Endothelial cell of umbilical vein (primary cell): ENCODE measurements at regions not wholly inside any gene's neighbourhood (a gene's known extent, or its start where the extent isn't known, plus 50 kb on each side); places are given as distances from the start of the nearest gene placed in this dataset.

Experiments used
- BruUV-seq: library from RNA; stranded (reverse); fragments of 400-500 nt; replicated peaks from 2 replicates; lab custom pipeline; 2021; lab: Mats Ljungman, UMichigan
- CTCF ChIA-PET: fragments of 300-600, 350-600 bp; sonication (Branson Sonifier 250); formaldehyde crosslinking; loops from one replicate; lab custom pipeline; 2021; ENCODE audit warnings: antibody characterized with exemption, inconsistent platforms; lab: Charles Lee
- POLR2A ChIA-PET: fragments of 300-600, 350-600 bp; sonication (Branson Sonifier 250); formaldehyde crosslinking; loops from one replicate; lab custom pipeline; 2021; ENCODE audit warnings: antibody characterized with exemption, inconsistent platforms; lab: Charles Lee
- DNase-seq: peaks from one replicate; pipeline ENCODE4 v3.0.0-alpha.2; 2011; ENCODE audit warnings: low read depth, low spot score
- FAIRE-seq: peaks from 2 replicates; lab custom pipeline; 2011; peaks lifted over from hg19 to GRCh38; lab: Jason Lieb, UNC
- H2AFZ ChIP-seq: 2 replicates; pipeline ENCODE4 v1.6.0; 2012; ENCODE audit warnings: low read depth, low read length, control low read depth, inconsistent platforms
- H3K27ac ChIP-seq: 2 replicates; pipeline ENCODE4 v1.5.1; 2011; ENCODE audit warnings: low read depth, mild to moderate bottlenecking, control low read depth, low read length, moderate library complexity; ENCODE audit not compliant: insufficient read depth
- H3K27me3 ChIP-seq, 2 experiments: 2 replicates each; pipeline versions ENCODE4 v1.6.0 to v1.6.1; 2011; ENCODE audit warnings: low read length in 2 of 2, mixed read lengths in 1 of 2; ENCODE audit not compliant: control insufficient read depth in 2 of 2, insufficient read depth in 2 of 2
- H3K36me3 ChIP-seq, 2 experiments: 2 replicates in 1 of 2; 3 replicates in 1 of 2; pipeline ENCODE4 v1.5.1; 2011; ENCODE audit warnings: low read length in 2 of 2, mild to moderate bottlenecking in 1 of 2, moderate library complexity in 1 of 2; ENCODE audit not compliant: control insufficient read depth in 2 of 2, insufficient read depth in 2 of 2; ENCODE audit errors: extremely low read depth in 1 of 2
- H3K4me1 ChIP-seq: 3 replicates; pipeline ENCODE4 v1.5.1; 2011; ENCODE audit warnings: mild to moderate bottlenecking, low read length; ENCODE audit not compliant: control insufficient read depth, insufficient read depth; ENCODE audit errors: extremely low read depth
- H3K4me2 ChIP-seq: 2 replicates; pipeline ENCODE4 v1.6.1; 2011; ENCODE audit warnings: low read length, control low read depth, mixed read lengths; ENCODE audit not compliant: insufficient read depth
- H3K4me3 ChIP-seq, 3 experiments: fragments of 200-600 bp in 1 of 3; sonication (generic), shearing (Covaris generic) in 1 of 3; replicated peaks in 1 of 3; 2 replicates each; pipeline ENCODE4 v1.5.1; 2011 to 2016; ENCODE audit warnings: control low read depth in 3 of 3, low read length in 3 of 3, mild to moderate bottlenecking in 2 of 3, inconsistent platforms in 1 of 3, low read depth in 1 of 3, moderate library complexity in 1 of 3; ENCODE audit not compliant: insufficient read depth in 1 of 3
- H3K79me2 ChIP-seq: 2 replicates; pipeline ENCODE4 v1.6.0; 2012; ENCODE audit warnings: low read length, inconsistent platforms; ENCODE audit not compliant: control insufficient read depth, insufficient read depth
- H3K9ac ChIP-seq: replicated peaks from 2 replicates; pipeline ENCODE3; 2011; ENCODE audit warnings: low read length, control low read depth; ENCODE audit not compliant: insufficient read depth; ENCODE audit errors: extremely low read depth
- H3K9me1 ChIP-seq: replicated peaks from 3 replicates; pipeline ENCODE4 v1.6.0; 2011; ENCODE audit warnings: mild to moderate bottlenecking, low read length; ENCODE audit not compliant: control insufficient read depth, insufficient read depth; ENCODE audit errors: extremely low read depth
- H3K9me3 ChIP-seq: replicated peaks from 2 replicates; pipeline ENCODE4 v1.5.1; 2012; ENCODE audit warnings: low read length, inconsistent platforms; ENCODE audit not compliant: control insufficient read depth, insufficient read depth
- H4K20me1 ChIP-seq: replicated peaks from 2 replicates; pipeline ENCODE3; 2011; ENCODE audit warnings: mild to moderate bottlenecking, low read length; ENCODE audit not compliant: control insufficient read depth, insufficient read depth; ENCODE audit errors: extremely low read depth
- EZH2 ChIP-seq: IDR thresholded peaks from 2 replicates; pipeline ENCODE4 v1.6.1; 2012; ENCODE audit warnings: borderline replicate concordance, low read depth, mild to moderate bottlenecking, moderate library complexity, low read length, inconsistent platforms; ENCODE audit not compliant: severe bottlenecking
- FOS ChIP-seq: IDR thresholded peaks from 2 replicates; pipeline ENCODE4 v1.6.1; 2011; ENCODE audit warnings: mild to moderate bottlenecking, low read length, moderate library complexity, borderline replicate concordance; ENCODE audit not compliant: insufficient read depth
- GATA2 ChIP-seq: IDR thresholded peaks from 2 replicates; pipeline ENCODE4 v1.7.0; 2011; ENCODE audit warnings: low read depth, mild to moderate bottlenecking, moderate library complexity, mixed read lengths, low read length; ENCODE audit not compliant: insufficient read length, insufficient read depth
- JUN ChIP-seq: IDR thresholded peaks from 2 replicates; pipeline ENCODE4 v1.6.1; 2011; ENCODE audit warnings: borderline replicate concordance, low read depth; ENCODE audit not compliant: insufficient read length, insufficient read depth
- MYC ChIP-seq: IDR thresholded peaks from one replicate; pipeline ENCODE4 v1.6.1; 2011; ENCODE audit warnings: mild to moderate bottlenecking, low read depth, low read length
- POLR2A ChIP-seq: IDR thresholded peaks from 2 replicates; pipeline ENCODE4 v1.6.1; 2012; ENCODE audit warnings: low read depth, mild to moderate bottlenecking, control low read depth, low read length
- POLR2AphosphoS5 ChIP-seq: IDR thresholded peaks from 2 replicates; pipeline ENCODE4 v1.6.1; 2012; ENCODE audit warnings: low read depth, mild to moderate bottlenecking, control low read depth, low read length, moderate library complexity; ENCODE audit not compliant: insufficient read depth
- dilution Hi-C: fragments of 300-500 bp; cut with MboI; formaldehyde crosslinking; loops from one replicate; pipeline ENCODE4 v1.15.0; 2019; ENCODE audit warnings: low sequenced_read_pairs; ENCODE audit not compliant: extremely low pct_ligation_motif_present
- intact Hi-C: fragments of 100-400 bp; cut with micrococcal nuclease; formaldehyde crosslinking; loops from one replicate; pipeline ENCODE4 v1.10.0; 2022
- TF ChIP-seq, protein P1 (sequence below), 2 donors: IDR thresholded peaks; 1 replicate in 1 of 2; 2 replicates in 1 of 2; pipeline ENCODE4 v1.5.1; 2011; ENCODE audit warnings: low read length in 2 of 2, mild to moderate bottlenecking in 2 of 2, moderate library complexity in 2 of 2, control low read depth in 1 of 2, inconsistent platforms in 1 of 2, low read depth in 1 of 2; ENCODE audit not compliant: insufficient read depth in 1 of 2; ENCODE audit errors: extremely low read depth in 1 of 2
- TF ChIP-seq, protein P2 (sequence below): IDR thresholded peaks from 2 replicates; pipeline ENCODE4 v1.6.1; 2011; ENCODE audit not compliant: insufficient read depth, insufficient read length

DNA sequence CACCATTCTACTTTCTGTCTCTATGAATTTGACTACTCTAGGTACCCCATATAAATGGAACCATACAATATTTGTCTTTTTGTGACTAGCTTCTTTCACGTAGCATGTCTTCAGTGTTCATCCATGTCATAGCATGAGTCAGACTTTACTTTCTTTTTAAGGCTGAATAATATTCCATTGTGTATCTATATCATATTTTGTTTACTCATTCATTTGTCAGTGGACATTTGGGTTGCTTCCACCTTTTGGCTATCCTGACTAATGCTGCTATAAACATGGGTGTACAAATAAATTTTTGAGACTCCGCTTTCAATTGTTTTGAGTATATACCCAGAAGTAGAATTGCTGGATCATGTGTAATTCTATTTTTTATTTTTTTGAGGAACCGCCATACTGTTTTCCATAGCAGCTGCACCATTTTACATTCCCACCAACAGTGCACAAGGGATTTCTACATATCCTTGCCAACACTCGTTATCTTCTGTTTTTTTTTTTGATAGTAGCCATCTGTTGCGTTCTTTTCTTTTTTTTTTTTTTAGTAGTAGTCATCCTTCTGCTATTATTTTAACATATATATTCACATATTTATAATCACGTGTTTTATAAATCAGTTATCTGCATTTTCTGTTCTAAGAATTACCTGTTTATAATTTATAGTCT lies 158.0 kb upstream of the MED14 start:
- DNase-seq (no peak), FAIRE-seq (no peak)
- BruUV-seq, result no TSS peak
- TF ChIP-seq POLR2AphosphoS5, result no peak
- no peak for TF ChIP-seq FOS
- TF ChIP-seq EZH2, result no peak
- TF ChIP-seq MYC, result no peak
- TF ChIP-seq, protein P1, sequence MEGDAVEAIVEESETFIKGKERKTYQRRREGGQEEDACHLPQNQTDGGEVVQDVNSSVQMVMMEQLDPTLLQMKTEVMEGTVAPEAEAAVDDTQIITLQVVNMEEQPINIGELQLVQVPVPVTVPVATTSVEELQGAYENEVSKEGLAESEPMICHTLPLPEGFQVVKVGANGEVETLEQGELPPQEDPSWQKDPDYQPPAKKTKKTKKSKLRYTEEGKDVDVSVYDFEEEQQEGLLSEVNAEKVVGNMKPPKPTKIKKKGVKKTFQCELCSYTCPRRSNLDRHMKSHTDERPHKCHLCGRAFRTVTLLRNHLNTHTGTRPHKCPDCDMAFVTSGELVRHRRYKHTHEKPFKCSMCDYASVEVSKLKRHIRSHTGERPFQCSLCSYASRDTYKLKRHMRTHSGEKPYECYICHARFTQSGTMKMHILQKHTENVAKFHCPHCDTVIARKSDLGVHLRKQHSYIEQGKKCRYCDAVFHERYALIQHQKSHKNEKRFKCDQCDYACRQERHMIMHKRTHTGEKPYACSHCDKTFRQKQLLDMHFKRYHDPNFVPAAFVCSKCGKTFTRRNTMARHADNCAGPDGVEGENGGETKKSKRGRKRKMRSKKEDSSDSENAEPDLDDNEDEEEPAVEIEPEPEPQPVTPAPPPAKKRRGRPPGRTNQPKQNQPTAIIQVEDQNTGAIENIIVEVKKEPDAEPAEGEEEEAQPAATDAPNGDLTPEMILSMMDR (IDR thresholded peaks at IDR 0.05; ENCODE audit: extremely low read depth in 1 of 2, insufficient read depth in 1 of 2, low read depth in 1 of 2, low read length in 2 of 2), result no peak
- TF ChIP-seq POLR2A, result no peak
- TF ChIP-seq, protein P2, sequence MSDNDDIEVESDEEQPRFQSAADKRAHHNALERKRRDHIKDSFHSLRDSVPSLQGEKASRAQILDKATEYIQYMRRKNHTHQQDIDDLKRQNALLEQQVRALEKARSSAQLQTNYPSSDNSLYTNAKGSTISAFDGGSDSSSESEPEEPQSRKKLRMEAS, result no peak
- TF ChIP-seq JUN, result no peak
- no peak for TF ChIP-seq GATA2
- Histone ChIP-seq H3K4me3 (no peak overlapping the region), H2AFZ (no peak overlapping the region), H3K79me2 (no peaks in the 10 kb centered on the region), H3K9me3 (no peaks in the 10 kb centered on the region), H3K27me3 (no peaks in the 10 kb centered on the region), H3K9me1 (no peaks in the 10 kb centered on the region), H4K20me1 (no peaks in the 10 kb centered on the region), H3K4me1 (no peaks in the 10 kb centered on the region), H3K27ac (no peak overlapping the region), H3K9ac (no peak overlapping the region), H3K36me3 (no peaks in the 10 kb centered on the region), H3K4me2 (no peak overlapping the region)
- dilution Hi-C loops, result no loop called here
- ChIA-PET POLR2A (no interaction called here), CTCF (interaction anchor here (1.6 kb wide), 1 partner anchor 16 kb away, joined by 7 read pairs; no protein-coding TSS in a partner anchor)
- intact Hi-C loops, result no loop called here
